B cell (primary cell): ENCODE measurements at regions not wholly inside any gene's neighbourhood (a gene's known extent, or its start where the extent isn't known, plus 50 kb on each side); places are given as distances from the start of the nearest gene placed in this dataset.

ENCODE experiments used
- CTCF ChIP-seq: fragments of 200-600 bp; IDR thresholded peaks from one replicate; pipeline ENCODE4 v1.8.0; 2022; ENCODE audit warnings: antibody characterized with exemption, mild to moderate bottlenecking
- EZH2 ChIP-seq: IDR thresholded peaks from 2 replicates; pipeline ENCODE4 v1.6.1; 2012; ENCODE audit warnings: borderline replicate concordance, low read depth, mild to moderate bottlenecking, moderate library complexity, low read length; ENCODE audit not compliant: insufficient read depth, poor library complexity, severe bottlenecking

GRCh38 chr7:17474724-17475344 lies 176.4 kb downstream of the AHR start:
- TF ChIP-seq CTCF, result no peak
- TF ChIP-seq EZH2, result no peak
